BJ (cell line): ENCODE measurements at regions not wholly inside any gene's neighbourhood (a gene's known extent, or its start where the extent isn't known, plus 50 kb on each side); places are given as distances from the start of the nearest gene placed in this dataset.

ENCODE experiments used
- CTCF ChIA-PET: fragments of 350-600 bp; formaldehyde crosslinking; extraction: SDS; loops from one replicate; lab custom pipeline; 2021; ENCODE audit warnings: antibody characterized with exemption, inconsistent platforms; lab: Yijun Ruan, JAX
- POLR2A ChIA-PET: fragments of 300-600 bp; sonication (Branson Sonifier 250); formaldehyde crosslinking; extraction: SDS; loops from one replicate; lab custom pipeline; 2021; ENCODE audit warnings: antibody characterized with exemption; lab: Charles Lee
- DNase-seq: peaks from one replicate; pipeline ENCODE4 v3.0.0-alpha.2; 2011; ENCODE audit warnings: low read depth
- H3K27me3 ChIP-seq: 2 replicates; pipeline ENCODE4 v1.6.0; 2011; ENCODE audit warnings: low read length; ENCODE audit not compliant: control insufficient read depth, insufficient read depth
- H3K36me3 ChIP-seq: 2 replicates; pipeline ENCODE4 v1.5.1; 2011; ENCODE audit warnings: low read length; ENCODE audit not compliant: control insufficient read depth, insufficient read depth
- H3K4me3 ChIP-seq: 2 replicates; pipeline ENCODE4 v1.5.1; 2011; ENCODE audit warnings: low read depth, mild to moderate bottlenecking, control low read depth, low read length
- TF ChIP-seq, protein P1 (sequence below): IDR thresholded peaks from 2 replicates; pipeline ENCODE4 v1.5.1; 2011; ENCODE audit warnings: low read depth, mild to moderate bottlenecking, control low read depth, inconsistent platforms, low read length, moderate library complexity; ENCODE audit not compliant: insufficient read depth

DNA sequence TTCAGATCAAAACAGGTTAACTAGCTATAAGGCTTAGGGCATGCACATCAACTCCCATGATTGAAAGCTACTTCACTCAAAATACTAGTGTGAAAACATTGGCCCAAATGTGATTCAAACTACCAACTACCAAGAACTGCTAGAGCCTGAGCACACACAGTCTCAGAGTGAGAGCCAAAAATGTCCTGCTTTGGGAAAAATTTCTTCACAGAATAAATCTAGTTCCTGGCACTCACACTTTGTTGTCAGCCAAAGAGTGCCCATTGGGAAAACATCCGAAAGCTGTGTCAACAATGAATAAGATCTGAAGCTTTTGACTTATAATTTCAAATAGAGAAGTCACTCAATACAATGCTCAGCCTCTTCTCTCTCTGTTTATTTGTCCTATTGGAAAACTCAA lies 182.7 kb downstream of the LRATD1 start:
- Histone ChIP-seq H3K27me3 (no peaks in the 10 kb centered on the region), H3K4me3 (no peak overlapping the region), H3K36me3 (no peaks in the 10 kb centered on the region)
- ChIA-PET POLR2A (no interaction called here), CTCF (interaction anchor here (0.7 kb wide), 1 partner anchor 14 kb away, joined by 3 read pairs; no protein-coding TSS in a partner anchor)
- DNase-seq: no peak
- TF ChIP-seq, protein P1, sequence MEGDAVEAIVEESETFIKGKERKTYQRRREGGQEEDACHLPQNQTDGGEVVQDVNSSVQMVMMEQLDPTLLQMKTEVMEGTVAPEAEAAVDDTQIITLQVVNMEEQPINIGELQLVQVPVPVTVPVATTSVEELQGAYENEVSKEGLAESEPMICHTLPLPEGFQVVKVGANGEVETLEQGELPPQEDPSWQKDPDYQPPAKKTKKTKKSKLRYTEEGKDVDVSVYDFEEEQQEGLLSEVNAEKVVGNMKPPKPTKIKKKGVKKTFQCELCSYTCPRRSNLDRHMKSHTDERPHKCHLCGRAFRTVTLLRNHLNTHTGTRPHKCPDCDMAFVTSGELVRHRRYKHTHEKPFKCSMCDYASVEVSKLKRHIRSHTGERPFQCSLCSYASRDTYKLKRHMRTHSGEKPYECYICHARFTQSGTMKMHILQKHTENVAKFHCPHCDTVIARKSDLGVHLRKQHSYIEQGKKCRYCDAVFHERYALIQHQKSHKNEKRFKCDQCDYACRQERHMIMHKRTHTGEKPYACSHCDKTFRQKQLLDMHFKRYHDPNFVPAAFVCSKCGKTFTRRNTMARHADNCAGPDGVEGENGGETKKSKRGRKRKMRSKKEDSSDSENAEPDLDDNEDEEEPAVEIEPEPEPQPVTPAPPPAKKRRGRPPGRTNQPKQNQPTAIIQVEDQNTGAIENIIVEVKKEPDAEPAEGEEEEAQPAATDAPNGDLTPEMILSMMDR: no peak

DNA sequence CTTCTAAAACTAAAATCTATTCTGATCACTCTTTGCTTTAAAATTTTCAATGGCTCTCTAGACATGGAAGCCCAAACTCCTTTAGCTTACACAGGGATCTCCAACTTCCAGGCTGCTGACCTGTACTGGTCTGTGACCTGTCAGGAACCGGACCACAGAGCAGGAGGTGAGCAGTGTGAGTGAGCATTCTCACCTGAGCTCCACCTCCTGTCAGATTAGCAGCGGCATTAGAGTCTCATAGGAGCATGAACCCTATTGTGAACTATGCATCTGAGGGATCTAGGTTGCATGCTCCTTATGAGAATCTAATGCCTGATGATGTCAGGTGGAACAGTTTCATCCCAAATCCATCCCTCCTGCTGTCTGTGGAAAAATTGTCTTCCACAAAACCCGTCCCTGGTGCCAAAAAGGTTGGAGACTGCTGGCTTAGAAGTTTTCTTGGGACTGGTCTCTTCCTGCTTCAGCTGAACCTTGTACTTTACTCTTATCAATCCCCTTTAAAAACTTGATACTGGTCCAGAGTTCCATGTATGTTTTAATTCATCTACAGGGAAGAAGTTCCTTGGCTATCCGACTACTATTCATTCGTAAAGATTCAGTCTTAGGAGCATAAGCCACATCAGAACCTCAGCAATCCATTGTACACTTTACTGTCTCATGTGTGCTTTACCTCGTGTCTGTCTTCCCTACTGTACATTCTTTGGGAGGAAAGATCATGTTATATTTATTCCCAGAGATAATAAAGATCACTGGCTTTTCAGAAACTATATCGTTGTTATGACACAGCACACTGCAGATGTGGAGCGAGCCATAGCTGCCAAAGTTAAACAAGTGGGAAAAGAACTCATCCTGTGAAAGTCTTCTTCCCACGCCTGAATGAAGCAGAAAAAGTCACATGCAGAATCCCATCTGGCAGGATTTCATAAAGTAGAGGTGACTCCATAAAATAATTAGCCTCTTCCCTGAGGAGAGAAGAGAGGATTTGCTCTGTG lies 183.8 kb downstream of the LRATD1 start:
- Histone ChIP-seq H3K36me3 (no peaks in the 10 kb centered on the region), H3K27me3 (no peaks in the 10 kb centered on the region), H3K4me3 (no peak overlapping the region)
- CTCF ChIA-PET: interaction anchor here (0.9 kb wide), 1 partner anchor 15 kb away, joined by 4 read pairs; no protein-coding TSS in a partner anchor
- TF ChIP-seq, protein P1: no peak
- POLR2A ChIA-PET: no interaction called here
- DNase-seq: no peak

DNA sequence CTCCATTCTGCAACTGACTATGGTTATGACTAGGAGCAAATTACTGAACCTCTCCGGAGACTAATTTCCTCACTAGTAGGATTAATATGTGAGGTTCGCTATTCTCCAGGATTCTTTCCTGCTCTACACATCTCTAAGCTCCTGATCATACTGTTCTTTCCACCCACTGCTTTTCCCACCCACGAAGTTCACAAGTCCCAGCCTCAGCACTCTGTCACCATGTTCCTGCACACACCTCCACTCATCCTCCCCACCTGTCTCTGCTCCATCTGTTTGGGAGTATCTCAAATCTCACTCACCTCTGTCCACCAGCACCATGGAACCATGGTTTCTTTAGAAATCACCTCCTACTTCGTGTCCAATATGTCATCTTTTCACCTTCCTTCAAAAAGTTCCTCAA lies 185.3 kb downstream of the LRATD1 start:
- TF ChIP-seq, protein P1: no peak
- CTCF ChIA-PET: no interaction called here
- no peak for DNase-seq
- POLR2A ChIA-PET: no interaction called here
- H3K27me3 ChIP-seq: no peaks in the 10 kb centered on the region
- H3K4me3 ChIP-seq: no peak overlapping the region
- no peaks in the 10 kb centered on the region for H3K36me3 ChIP-seq

DNA sequence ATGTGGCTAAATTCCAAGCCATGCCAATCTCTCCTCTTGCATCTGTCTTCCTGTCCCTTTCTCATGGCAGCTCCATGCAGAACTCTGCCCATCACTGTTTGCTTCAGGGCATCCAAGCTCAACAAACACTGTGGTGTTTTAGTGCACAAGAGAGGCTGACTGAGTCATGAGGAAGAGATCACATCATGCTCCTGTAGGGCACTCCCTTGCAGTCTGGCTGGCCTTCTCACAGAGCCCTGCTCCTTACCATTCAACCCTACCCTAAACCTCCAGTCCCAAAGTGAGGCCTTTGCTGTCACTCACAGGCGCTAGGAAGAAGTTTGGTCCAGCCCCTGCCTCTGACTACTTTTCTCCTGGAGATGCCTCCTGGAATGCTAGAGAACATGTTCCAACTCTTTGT lies 194.0 kb downstream of the LRATD1 start:
- H3K27me3 ChIP-seq: no peaks in the 10 kb centered on the region
- no peaks in the 10 kb centered on the region for H3K36me3 ChIP-seq
- no peak for DNase-seq
- ChIA-PET CTCF (no interaction called here), POLR2A (no interaction called here)
- no peak overlapping the region for H3K4me3 ChIP-seq
- TF ChIP-seq, protein P1: no peak

DNA sequence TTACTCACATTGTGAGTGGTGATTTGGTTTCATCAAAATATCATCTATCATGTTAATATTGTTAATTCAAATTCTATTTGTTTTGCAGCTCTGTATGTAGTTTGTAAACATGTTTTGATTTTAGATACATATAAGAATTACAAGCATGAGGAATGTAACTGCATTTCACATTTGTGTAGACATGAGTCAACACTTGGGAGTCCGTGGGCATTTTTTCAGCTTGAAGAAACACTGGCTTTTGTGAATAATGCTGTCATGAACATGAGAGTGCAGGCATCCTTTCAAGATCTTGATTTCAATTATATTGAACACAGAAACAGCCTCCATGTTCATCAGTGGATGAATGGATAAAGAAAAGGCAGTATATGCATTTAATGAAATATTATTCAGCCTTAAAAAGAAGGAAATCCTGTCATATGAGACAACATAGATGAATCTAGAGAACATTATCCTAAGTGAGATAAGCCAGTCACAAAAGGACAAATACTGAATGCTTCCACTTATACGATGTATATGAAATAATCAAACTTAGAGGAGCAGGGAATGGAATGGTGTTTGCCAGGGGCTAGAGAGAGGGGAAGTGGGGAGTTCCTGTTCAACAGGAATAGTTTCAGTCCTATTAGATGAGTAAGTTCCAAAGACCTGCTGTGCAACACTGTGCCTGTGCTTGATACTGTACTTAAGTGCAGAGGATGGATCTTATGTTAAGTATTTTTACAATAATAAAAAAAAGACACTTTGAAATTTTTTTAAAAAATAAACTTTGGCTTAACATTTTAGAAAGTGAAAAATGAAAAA lies 194.9 kb downstream of the LRATD1 start:
- POLR2A ChIA-PET: no interaction called here
- Histone ChIP-seq H3K4me3 (no peak overlapping the region), H3K36me3 (no peaks in the 10 kb centered on the region), H3K27me3 (no peaks in the 10 kb centered on the region)
- no peak for DNase-seq
- CTCF ChIA-PET: no interaction called here
- TF ChIP-seq, protein P1: no peak
